Right lobe of liver (tissue), 4 donors: ENCODE measurements at regions not wholly inside any gene's neighbourhood (a gene's known extent, or its start where the extent isn't known, plus 50 kb on each side); places are given as distances from the start of the nearest gene placed in this dataset.

Experiments used
- CTCF ChIP-seq, 4 donors: fragments of 200-600 bp in 3 of 4; fragments of 450-650 bp in 1 of 4; IDR thresholded peaks; one replicate each; pipeline versions ENCODE4 v1.5.1 to v1.8.0; 2016 to 2022; ENCODE audit warnings: antibody characterized with exemption in 4 of 4, mild to moderate bottlenecking in 2 of 4
- POLR2A ChIP-seq: fragments of 450-650 bp; IDR thresholded peaks from one replicate; pipeline ENCODE4 v1.6.1; 2017; ENCODE audit warnings: antibody characterized with exemption, mild to moderate bottlenecking
- donor health status: DM: no; HTN: no; CAD: no.
- donor health status: DM: no; HTN: no; CAD: no.
- donor health status: DM: no; HTN: yes; CAD: no.

DNA sequence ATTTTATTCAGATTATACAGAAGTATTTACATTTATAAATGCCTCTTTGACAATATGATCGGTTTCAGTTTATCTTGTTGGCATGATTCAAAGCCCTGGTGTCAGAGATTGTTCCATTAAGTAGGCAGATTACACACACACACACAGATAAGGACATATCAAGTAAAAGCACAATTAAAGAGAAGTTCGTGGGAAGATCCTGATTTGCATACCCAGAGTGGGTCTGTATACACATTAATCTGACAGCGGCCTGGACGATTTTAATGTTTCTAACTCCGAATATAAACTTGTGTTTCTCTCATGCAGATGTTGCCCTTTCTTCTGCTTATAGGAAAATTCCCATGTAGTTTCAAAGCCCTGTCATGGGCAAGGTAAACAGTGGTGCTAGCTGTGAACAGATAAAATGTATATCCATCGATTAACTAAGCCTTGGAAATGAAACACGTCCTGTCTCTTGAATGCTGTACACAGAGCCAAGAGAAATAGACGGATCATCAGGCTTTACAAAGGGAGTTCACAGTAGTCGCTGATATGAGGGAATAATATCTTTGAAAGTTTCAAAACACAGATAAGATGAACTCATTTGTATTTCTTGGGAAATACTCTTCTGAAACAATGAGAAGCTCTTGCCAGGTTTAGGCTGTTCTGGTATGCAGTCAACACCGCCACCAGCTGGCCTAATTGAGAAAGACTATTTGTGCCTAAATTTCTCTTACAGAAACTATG is 108.2 kb upstream of the GMDS start:
- TF ChIP-seq CTCF (IDR thresholded peaks at IDR 0.05) (peak; percentile 74 to 89 (median 82)), POLR2A (no peak)
